ENCODE measurements at regions not wholly inside any gene's neighbourhood (a gene's known extent, or its start where the extent isn't known, plus 50 kb on each side); places are given as distances from the start of the nearest gene placed in this dataset.

DNA sequence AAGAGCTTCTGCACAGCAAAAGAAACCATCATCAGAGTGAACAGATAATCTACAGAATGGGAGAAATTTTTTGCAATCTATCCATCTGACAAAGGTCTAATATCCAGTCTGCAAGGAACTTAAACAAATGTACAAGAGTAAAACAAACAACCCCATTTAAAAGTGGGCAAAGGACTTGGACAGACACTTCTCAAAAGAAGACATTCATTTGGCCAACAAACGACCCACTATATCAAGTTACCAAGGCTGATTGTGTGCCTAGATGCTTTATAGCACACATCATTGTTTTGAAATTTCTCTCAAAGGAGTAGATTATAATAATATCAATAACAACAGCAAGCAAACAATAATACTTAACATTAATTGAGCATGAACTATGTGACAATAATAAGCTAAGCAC, 117.1 kb downstream of the TFPI2 start:
- no TSS peak for BruUV-seq (replicated peaks)
- ChIA-PET POLR2A (no interaction called here), CTCF (no interaction called here)
- Mint-ChIP-seq H3K27me3 (ENCODE audit: insufficient read depth, unreplicated experiment) (peaks cover 41% of the 10 kb centered on the region), H3K4me3 (ENCODE audit: unreplicated experiment) (no peak overlapping the region), H3K36me3 (ENCODE audit: insufficient read depth, unreplicated experiment) (no peaks in the 10 kb centered on the region), H3K9me3 (ENCODE audit: unreplicated experiment) (no peaks in the 10 kb centered on the region), H3K4me1 (ENCODE audit: insufficient read depth, unreplicated experiment) (no peaks in the 10 kb centered on the region), H3K27ac (ENCODE audit: low read depth, unreplicated experiment) (no peak overlapping the region)
- no peak for DNase-seq (ENCODE audit: unreplicated experiment)
- TF ChIP-seq, protein P1, sequence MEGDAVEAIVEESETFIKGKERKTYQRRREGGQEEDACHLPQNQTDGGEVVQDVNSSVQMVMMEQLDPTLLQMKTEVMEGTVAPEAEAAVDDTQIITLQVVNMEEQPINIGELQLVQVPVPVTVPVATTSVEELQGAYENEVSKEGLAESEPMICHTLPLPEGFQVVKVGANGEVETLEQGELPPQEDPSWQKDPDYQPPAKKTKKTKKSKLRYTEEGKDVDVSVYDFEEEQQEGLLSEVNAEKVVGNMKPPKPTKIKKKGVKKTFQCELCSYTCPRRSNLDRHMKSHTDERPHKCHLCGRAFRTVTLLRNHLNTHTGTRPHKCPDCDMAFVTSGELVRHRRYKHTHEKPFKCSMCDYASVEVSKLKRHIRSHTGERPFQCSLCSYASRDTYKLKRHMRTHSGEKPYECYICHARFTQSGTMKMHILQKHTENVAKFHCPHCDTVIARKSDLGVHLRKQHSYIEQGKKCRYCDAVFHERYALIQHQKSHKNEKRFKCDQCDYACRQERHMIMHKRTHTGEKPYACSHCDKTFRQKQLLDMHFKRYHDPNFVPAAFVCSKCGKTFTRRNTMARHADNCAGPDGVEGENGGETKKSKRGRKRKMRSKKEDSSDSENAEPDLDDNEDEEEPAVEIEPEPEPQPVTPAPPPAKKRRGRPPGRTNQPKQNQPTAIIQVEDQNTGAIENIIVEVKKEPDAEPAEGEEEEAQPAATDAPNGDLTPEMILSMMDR (IDR thresholded peaks at IDR 0.05; ENCODE audit: unreplicated experiment) = no peak
- intact Hi-C loops (cut with micrococcal nuclease) = no loop called here

DNA sequence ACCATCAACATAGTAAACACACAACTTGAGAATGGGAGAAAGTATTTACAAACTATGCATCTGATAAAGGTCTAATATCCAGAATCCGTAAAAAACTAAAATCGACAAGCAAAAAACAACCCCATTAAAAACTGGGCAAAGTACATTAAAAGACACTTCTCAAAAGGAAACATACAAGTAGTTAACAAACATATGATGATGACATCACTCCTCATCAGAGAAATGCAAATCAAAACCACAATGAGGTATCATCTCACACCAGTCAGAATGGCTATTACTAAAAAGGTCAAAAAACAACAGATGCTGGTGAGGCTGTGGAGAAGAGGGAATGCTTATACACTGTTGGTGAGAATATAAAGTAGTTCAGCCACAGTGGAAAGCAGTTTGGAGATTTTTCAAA, 125.1 kb downstream of the TFPI2 start:
- CTCF ChIA-PET = no interaction called here
- no peaks in the 10 kb centered on the region for H3K4me1 Mint-ChIP-seq (ENCODE audit: insufficient read depth, unreplicated experiment)

DNA sequence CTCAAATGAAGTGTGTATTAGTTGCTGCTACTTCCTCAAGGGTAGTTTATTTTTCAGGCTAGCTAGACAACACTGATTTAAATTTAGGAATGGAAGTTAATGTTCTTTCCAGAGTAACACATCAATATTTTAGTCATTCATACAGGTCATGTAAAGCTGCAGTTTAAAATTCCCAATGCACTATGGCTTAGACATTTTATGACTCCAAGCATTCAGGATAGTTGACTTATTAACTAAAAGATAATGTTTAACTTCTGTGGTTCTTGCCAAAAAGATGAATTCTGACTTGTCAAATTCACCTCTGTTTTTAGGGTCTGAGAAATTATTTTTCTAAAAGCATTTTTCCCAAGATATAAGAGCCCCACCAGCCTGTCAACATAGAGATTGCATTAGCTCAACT, 131.9 kb downstream of the TFPI2 start:
- H3K4me3 Mint-ChIP-seq (ENCODE audit: unreplicated experiment) = no peak overlapping the region

More for the DNA sequence above, 125.1 kb downstream of the TFPI2 start:
- no peaks in the 10 kb centered on the region for H3K36me3 Mint-ChIP-seq (ENCODE audit: insufficient read depth, unreplicated experiment)
- TF ChIP-seq, protein P1 (IDR thresholded peaks at IDR 0.05; ENCODE audit: unreplicated experiment) = no peak
- no peak overlapping the region for H3K27ac Mint-ChIP-seq (ENCODE audit: low read depth, unreplicated experiment)
- intact Hi-C loops (cut with micrococcal nuclease) = no loop called here
- POLR2A ChIA-PET = interaction anchor here (0.7 kb wide), 2 partner anchors 110 to 905 kb away, joined by 3 read pairs; no protein-coding TSS in a partner anchor
- H3K4me3 Mint-ChIP-seq (ENCODE audit: unreplicated experiment) = no peak overlapping the region
- H3K27me3 Mint-ChIP-seq (ENCODE audit: insufficient read depth, unreplicated experiment) = peaks cover 18% of the 10 kb centered on the region
- H3K9me3 Mint-ChIP-seq (ENCODE audit: unreplicated experiment) = no peaks in the 10 kb centered on the region
- DNase-seq (ENCODE audit: unreplicated experiment) = no peak
- BruUV-seq (replicated peaks) = no TSS peak

DNA sequence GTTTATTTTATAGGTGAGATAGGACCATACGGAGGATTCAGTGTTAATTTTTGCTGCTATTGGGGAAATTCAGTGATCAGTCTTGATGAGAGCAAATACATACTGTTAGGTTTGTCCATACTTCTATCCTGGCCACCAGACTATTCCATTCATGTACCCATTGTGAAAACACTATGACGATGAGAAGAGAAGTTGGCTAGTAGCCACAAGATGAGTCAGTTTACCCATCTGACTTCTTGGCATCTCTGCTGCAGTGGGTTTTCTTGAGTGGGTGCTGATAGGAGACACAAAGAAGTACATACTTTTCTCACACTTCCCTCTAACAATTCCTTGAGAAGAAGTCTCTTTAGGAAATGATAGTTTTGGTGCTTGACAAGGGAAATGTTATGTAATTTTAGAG, 133.1 kb downstream of the TFPI2 start:
- Mint-ChIP-seq H3K27ac (ENCODE audit: low read depth, unreplicated experiment) (no peak overlapping the region), H3K4me1 (ENCODE audit: insufficient read depth, unreplicated experiment) (no peaks in the 10 kb centered on the region), H3K4me3 (ENCODE audit: unreplicated experiment) (no peak overlapping the region), H3K9me3 (ENCODE audit: unreplicated experiment) (no peaks in the 10 kb centered on the region), H3K27me3 (ENCODE audit: insufficient read depth, unreplicated experiment) (no peaks in the 10 kb centered on the region), H3K36me3 (ENCODE audit: insufficient read depth, unreplicated experiment) (no peaks in the 10 kb centered on the region)
- POLR2A ChIA-PET = no interaction called here
- intact Hi-C loops (cut with micrococcal nuclease) = no loop called here
- DNase-seq (ENCODE audit: unreplicated experiment) = peak; percentile 19
- TF ChIP-seq, protein P1 (IDR thresholded peaks at IDR 0.05; ENCODE audit: unreplicated experiment) = no peak
- no TSS peak for BruUV-seq (replicated peaks)
- CTCF ChIA-PET = no interaction called here

More for the DNA sequence above, 131.9 kb downstream of the TFPI2 start:
- BruUV-seq (replicated peaks) = no TSS peak
- CTCF ChIA-PET = no interaction called here
- H3K27ac Mint-ChIP-seq (ENCODE audit: low read depth, unreplicated experiment) = no peak overlapping the region
- no peaks in the 10 kb centered on the region for H3K4me1 Mint-ChIP-seq (ENCODE audit: insufficient read depth, unreplicated experiment)
- intact Hi-C loops (cut with micrococcal nuclease) = no loop called here
- POLR2A ChIA-PET = no interaction called here
- H3K9me3 Mint-ChIP-seq (ENCODE audit: unreplicated experiment) = no peaks in the 10 kb centered on the region
- H3K27me3 Mint-ChIP-seq (ENCODE audit: insufficient read depth, unreplicated experiment) = no peaks in the 10 kb centered on the region
- DNase-seq (ENCODE audit: unreplicated experiment) = no peak
- TF ChIP-seq, protein P1 (IDR thresholded peaks at IDR 0.05; ENCODE audit: unreplicated experiment) = no peak
- H3K36me3 Mint-ChIP-seq (ENCODE audit: insufficient read depth, unreplicated experiment) = no peaks in the 10 kb centered on the region
